Stomach (tissue), 4 donors: ENCODE measurements at regions not wholly inside any gene's neighbourhood (a gene's known extent, or its start where the extent isn't known, plus 50 kb on each side); places are given as distances from the start of the nearest gene placed in this dataset.

ENCODE experiments used
- POLR2A ChIP-seq, 4 donors: fragments of 450-650 bp; IDR thresholded peaks; one replicate each; pipeline ENCODE4 v1.6.1; 2016; ENCODE audit warnings: antibody characterized with exemption in 4 of 4, control low read depth in 2 of 4, mild to moderate bottlenecking in 1 of 4, moderate library complexity in 1 of 4
- TF ChIP-seq, protein P1 (sequence below), 7 experiments: fragments of 450-650 bp in 4 of 7; fragments of 200-600 bp in 3 of 7; sonication (generic) in 3 of 7; IDR thresholded peaks; one replicate each; pipeline ENCODE4 v1.5.1; 2016 to 2019; ENCODE audit warnings: antibody characterized with exemption in 7 of 7, control low read depth in 2 of 7, mild to moderate bottlenecking in 1 of 7

DNA sequence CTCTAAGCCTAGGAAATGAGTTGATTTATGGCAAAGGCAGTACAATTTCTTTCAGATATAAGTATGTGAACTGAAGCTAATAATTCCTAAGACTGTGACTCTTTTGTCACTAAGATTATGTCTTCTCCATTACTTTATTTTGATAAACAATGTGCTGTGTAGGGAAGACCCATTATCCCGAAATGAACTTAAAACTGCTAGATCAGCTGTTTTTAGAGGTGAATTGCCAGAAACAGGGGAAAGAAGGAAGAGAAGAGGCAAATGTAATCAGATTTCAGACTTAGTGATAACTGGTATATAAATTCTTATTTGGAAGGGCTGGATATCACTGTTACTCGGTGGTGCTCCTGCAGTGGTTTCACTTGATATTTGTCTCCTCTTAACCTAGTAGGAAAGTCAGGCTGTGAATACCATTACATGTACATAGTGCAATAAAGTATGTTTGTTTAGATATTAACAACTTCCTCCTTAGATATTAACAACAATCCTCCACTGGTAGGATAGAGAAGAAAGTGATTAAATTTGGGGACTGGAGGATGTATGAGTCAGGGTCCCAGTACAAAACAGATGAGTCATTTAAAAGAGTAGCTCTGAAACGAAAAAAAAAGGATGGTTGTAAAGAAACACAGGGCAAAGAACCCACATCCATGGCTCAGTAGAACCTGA, 338.5 kb upstream of the KCNH8 start:
- TF ChIP-seq, protein P1, sequence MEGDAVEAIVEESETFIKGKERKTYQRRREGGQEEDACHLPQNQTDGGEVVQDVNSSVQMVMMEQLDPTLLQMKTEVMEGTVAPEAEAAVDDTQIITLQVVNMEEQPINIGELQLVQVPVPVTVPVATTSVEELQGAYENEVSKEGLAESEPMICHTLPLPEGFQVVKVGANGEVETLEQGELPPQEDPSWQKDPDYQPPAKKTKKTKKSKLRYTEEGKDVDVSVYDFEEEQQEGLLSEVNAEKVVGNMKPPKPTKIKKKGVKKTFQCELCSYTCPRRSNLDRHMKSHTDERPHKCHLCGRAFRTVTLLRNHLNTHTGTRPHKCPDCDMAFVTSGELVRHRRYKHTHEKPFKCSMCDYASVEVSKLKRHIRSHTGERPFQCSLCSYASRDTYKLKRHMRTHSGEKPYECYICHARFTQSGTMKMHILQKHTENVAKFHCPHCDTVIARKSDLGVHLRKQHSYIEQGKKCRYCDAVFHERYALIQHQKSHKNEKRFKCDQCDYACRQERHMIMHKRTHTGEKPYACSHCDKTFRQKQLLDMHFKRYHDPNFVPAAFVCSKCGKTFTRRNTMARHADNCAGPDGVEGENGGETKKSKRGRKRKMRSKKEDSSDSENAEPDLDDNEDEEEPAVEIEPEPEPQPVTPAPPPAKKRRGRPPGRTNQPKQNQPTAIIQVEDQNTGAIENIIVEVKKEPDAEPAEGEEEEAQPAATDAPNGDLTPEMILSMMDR (IDR thresholded peaks at IDR 0.05): no peak
- no peak for TF ChIP-seq POLR2A (IDR thresholded peaks at IDR 0.05)
